ENCODE measurements at regions not wholly inside any gene's neighbourhood (a gene's known extent, or its start where the extent isn't known, plus 50 kb on each side); places are given as distances from the start of the nearest gene placed in this dataset.

- peaks cover 0 to 6% of the 10 kb centered on the region in 2 donors for H3K4me1 ChIP-seq (ENCODE audit: control insufficient read depth in 1 of 2, insufficient read depth in 2 of 2, low read length in 2 of 2)
- no peak overlapping the region for H3K4me3 ChIP-seq (ENCODE audit: low read depth in 1 of 2, low read length in 2 of 2)
- H3K36me3 ChIP-seq (ENCODE audit: control insufficient read depth in 1 of 2, insufficient read depth in 2 of 2, low read length in 2 of 2) = no peaks in the 10 kb centered on the region
- no peaks in the 10 kb centered on the region for H3K27me3 ChIP-seq (ENCODE audit: control insufficient read depth in 1 of 2, insufficient read depth in 2 of 2, low read length in 2 of 2)
- no peak overlapping the region for H3K27ac ChIP-seq (ENCODE audit: low read depth, low read length)
- H3K9me3 ChIP-seq (ENCODE audit: control insufficient read depth in 1 of 2, low read length in 2 of 2) = peaks cover 0 to 2% of the 10 kb centered on the region in 2 donors
- no peak overlapping the region for H3K9ac ChIP-seq (ENCODE audit: low read depth in 1 of 2, low read length in 2 of 2)
Observed at GRCh38 chr2:175523001-175523400, 341.5 kb upstream of the ATP5MC3 start.

- Histone ChIP-seq H3K27ac (ENCODE audit: low read depth, low read length) (no peak overlapping the region), H3K4me1 (ENCODE audit: control insufficient read depth in 1 of 2, insufficient read depth in 2 of 2, low read length in 2 of 2) (peaks cover 0 to 5% of the 10 kb centered on the region in 2 donors), H3K9ac (ENCODE audit: low read depth in 1 of 2, low read length in 2 of 2) (no peak overlapping the region), H3K36me3 (ENCODE audit: control insufficient read depth in 1 of 2, insufficient read depth in 2 of 2, low read length in 2 of 2) (no peaks in the 10 kb centered on the region), H3K9me3 (ENCODE audit: control insufficient read depth in 1 of 2, low read length in 2 of 2) (peaks cover 0 to 2% of the 10 kb centered on the region in 2 donors), H3K27me3 (ENCODE audit: control insufficient read depth in 1 of 2, insufficient read depth in 2 of 2, low read length in 2 of 2) (no peaks in the 10 kb centered on the region), H3K4me3 (ENCODE audit: low read depth in 1 of 2, low read length in 2 of 2) (no peak overlapping the region)
Observed at GRCh38 chr2:175518206-175518605, 336.7 kb upstream of the ATP5MC3 start.

GRCh38 chr2:175516555-175516954 lies 335.0 kb upstream of the ATP5MC3 start:
- no peak overlapping the region for H3K9ac ChIP-seq (ENCODE audit: low read depth in 1 of 2, low read length in 2 of 2)
- H3K4me1 ChIP-seq (ENCODE audit: control insufficient read depth in 1 of 2, insufficient read depth in 2 of 2, low read length in 2 of 2) = no peaks in the 10 kb centered on the region
- H3K36me3 ChIP-seq (ENCODE audit: control insufficient read depth in 1 of 2, insufficient read depth in 2 of 2, low read length in 2 of 2) = no peaks in the 10 kb centered on the region
- H3K27me3 ChIP-seq (ENCODE audit: control insufficient read depth in 1 of 2, insufficient read depth in 2 of 2, low read length in 2 of 2) = no peaks in the 10 kb centered on the region
- no peak overlapping the region for H3K4me3 ChIP-seq (ENCODE audit: low read depth in 1 of 2, low read length in 2 of 2)
- peaks cover 0 to 2% of the 10 kb centered on the region in 2 donors for H3K9me3 ChIP-seq (ENCODE audit: control insufficient read depth in 1 of 2, low read length in 2 of 2)
- no peak overlapping the region for H3K27ac ChIP-seq (ENCODE audit: low read depth, low read length)

DNA sequence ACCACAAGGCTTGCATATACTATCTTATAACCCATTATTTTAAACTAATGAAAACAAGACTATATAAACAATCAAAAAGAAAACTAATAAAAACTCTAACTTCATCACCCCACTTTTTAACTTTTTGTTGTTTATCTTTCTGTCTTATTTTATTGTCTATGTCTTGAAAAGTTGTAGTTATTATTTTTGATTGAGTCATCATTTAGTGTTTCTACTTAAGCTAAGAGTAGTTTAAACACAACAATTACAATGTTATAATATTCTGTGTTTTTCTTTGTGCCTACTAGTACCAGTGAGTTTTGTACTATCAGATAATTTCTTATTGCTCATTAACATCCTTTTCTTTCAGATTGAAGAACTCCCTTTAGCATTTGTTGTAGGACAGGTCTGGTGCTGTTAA lies 318.7 kb upstream of the ATP5MC3 start:
- no peak overlapping the region for H3K9ac ChIP-seq (ENCODE audit: low read depth in 1 of 2, low read length in 2 of 2)
- H3K36me3 ChIP-seq (ENCODE audit: control insufficient read depth in 1 of 2, insufficient read depth in 2 of 2, low read length in 2 of 2) = no peaks in the 10 kb centered on the region
- no peak overlapping the region for H3K27ac ChIP-seq (ENCODE audit: low read depth, low read length)
- no peaks in the 10 kb centered on the region for H3K4me1 ChIP-seq (ENCODE audit: control insufficient read depth in 1 of 2, insufficient read depth in 2 of 2, low read length in 2 of 2)
- no peaks in the 10 kb centered on the region for H3K27me3 ChIP-seq (ENCODE audit: control insufficient read depth in 1 of 2, insufficient read depth in 2 of 2, low read length in 2 of 2)
- no peak overlapping the region for H3K4me3 ChIP-seq (ENCODE audit: low read depth in 1 of 2, low read length in 2 of 2)
- peaks cover 0 to 3% of the 10 kb centered on the region in 2 donors for H3K9me3 ChIP-seq (ENCODE audit: control insufficient read depth in 1 of 2, low read length in 2 of 2)

DNA sequence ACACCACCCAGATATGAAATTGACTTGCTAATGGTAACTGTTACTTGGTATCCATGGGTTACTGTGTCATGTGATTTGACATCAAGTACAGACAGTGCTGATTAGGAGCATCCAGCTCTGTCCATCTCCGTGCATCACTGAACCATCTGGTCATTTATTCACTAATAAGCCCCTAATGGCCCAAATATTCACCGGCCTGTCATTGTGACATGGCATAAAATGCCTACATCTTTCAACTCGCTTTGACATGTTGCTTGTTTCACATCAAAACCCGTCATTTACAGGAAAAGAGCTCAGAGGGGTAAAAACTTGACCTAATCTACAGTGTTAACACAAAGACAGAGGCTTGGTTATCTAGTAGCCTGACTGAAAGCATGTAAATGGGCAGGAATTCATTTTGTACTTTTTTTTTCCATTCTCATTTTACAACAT lies 308.9 kb upstream of the ATP5MC3 start:
- Histone ChIP-seq H3K9ac (ENCODE audit: low read depth in 1 of 2, low read length in 2 of 2) (no peak overlapping the region), H3K4me1 (ENCODE audit: control insufficient read depth in 1 of 2, insufficient read depth in 2 of 2, low read length in 2 of 2) (no peaks in the 10 kb centered on the region), H3K27me3 (ENCODE audit: control insufficient read depth in 1 of 2, insufficient read depth in 2 of 2, low read length in 2 of 2) (no peaks in the 10 kb centered on the region), H3K4me3 (ENCODE audit: low read depth in 1 of 2, low read length in 2 of 2) (no peak overlapping the region), H3K27ac (ENCODE audit: low read depth, low read length) (no peak overlapping the region), H3K9me3 (ENCODE audit: control insufficient read depth in 1 of 2, low read length in 2 of 2) (no peaks in the 10 kb centered on the region), H3K36me3 (ENCODE audit: control insufficient read depth in 1 of 2, insufficient read depth in 2 of 2, low read length in 2 of 2) (no peaks in the 10 kb centered on the region)

- no peaks in the 10 kb centered on the region for H3K36me3 ChIP-seq (ENCODE audit: control insufficient read depth in 1 of 2, insufficient read depth in 2 of 2, low read length in 2 of 2)
- no peaks in the 10 kb centered on the region for H3K27me3 ChIP-seq (ENCODE audit: control insufficient read depth in 1 of 2, insufficient read depth in 2 of 2, low read length in 2 of 2)
- no peaks in the 10 kb centered on the region for H3K9me3 ChIP-seq (ENCODE audit: control insufficient read depth in 1 of 2, low read length in 2 of 2)
- no peaks in the 10 kb centered on the region for H3K4me1 ChIP-seq (ENCODE audit: control insufficient read depth in 1 of 2, insufficient read depth in 2 of 2, low read length in 2 of 2)
- no peak overlapping the region for H3K4me3 ChIP-seq (ENCODE audit: low read depth in 1 of 2, low read length in 2 of 2)
- no peak overlapping the region for H3K27ac ChIP-seq (ENCODE audit: low read depth, low read length)
- no peak overlapping the region for H3K9ac ChIP-seq (ENCODE audit: low read depth in 1 of 2, low read length in 2 of 2)
Observed at GRCh38 chr2:175478096-175478768, 296.7 kb upstream of the ATP5MC3 start.

DNA sequence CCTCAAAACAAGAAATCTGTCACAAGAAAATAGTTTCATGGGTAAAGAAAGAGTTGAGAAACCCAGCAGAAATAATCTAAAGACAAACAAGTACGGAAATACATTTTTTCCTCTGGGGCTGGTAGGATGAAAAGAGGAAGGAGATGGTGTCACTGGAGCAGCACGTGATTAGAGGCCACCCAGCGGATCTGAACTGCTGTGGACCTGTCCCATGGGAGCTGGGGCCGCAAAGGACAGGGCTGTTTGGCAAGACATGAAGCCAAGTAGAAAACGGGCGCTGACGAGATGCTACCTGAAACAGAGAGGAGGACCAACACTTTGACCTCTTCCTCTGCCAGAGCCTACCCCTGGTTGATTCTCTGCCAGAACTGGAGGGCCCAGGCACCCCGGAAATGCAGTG lies 295.4 kb upstream of the ATP5MC3 start:
- no peaks in the 10 kb centered on the region for H3K4me1 ChIP-seq (ENCODE audit: control insufficient read depth in 1 of 2, insufficient read depth in 2 of 2, low read length in 2 of 2)
- no peak overlapping the region for H3K27ac ChIP-seq (ENCODE audit: low read depth, low read length)
- no peaks in the 10 kb centered on the region for H3K9me3 ChIP-seq (ENCODE audit: control insufficient read depth in 1 of 2, low read length in 2 of 2)
- H3K4me3 ChIP-seq (ENCODE audit: low read depth in 1 of 2, low read length in 2 of 2) = no peak overlapping the region
- no peaks in the 10 kb centered on the region for H3K36me3 ChIP-seq (ENCODE audit: control insufficient read depth in 1 of 2, insufficient read depth in 2 of 2, low read length in 2 of 2)
- H3K27me3 ChIP-seq (ENCODE audit: control insufficient read depth in 1 of 2, insufficient read depth in 2 of 2, low read length in 2 of 2) = no peaks in the 10 kb centered on the region
- no peak overlapping the region for H3K9ac ChIP-seq (ENCODE audit: low read depth in 1 of 2, low read length in 2 of 2)

DNA sequence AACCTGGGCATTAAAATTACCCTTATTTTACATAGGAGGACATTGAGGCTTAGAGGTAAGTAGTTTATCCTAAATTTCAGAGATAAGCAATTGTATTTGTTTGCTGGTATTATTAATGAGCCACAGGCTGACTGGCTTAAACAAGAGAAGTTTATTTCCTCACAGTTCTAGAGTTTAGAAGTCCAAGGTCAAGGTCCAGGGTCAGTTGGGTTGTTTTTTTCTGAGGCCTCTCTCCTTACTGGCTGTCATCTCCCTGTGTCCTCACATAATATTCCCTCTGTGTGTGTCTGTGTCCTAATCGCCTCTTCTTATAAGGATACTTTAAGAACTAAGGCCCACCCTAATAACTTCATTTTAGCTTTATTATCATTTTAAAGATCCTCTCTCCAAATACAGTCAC lies 294.9 kb upstream of the ATP5MC3 start:
- Histone ChIP-seq H3K9me3 (ENCODE audit: control insufficient read depth in 1 of 2, low read length in 2 of 2) (no peaks in the 10 kb centered on the region), H3K36me3 (ENCODE audit: control insufficient read depth in 1 of 2, insufficient read depth in 2 of 2, low read length in 2 of 2) (no peaks in the 10 kb centered on the region), H3K27me3 (ENCODE audit: control insufficient read depth in 1 of 2, insufficient read depth in 2 of 2, low read length in 2 of 2) (no peaks in the 10 kb centered on the region), H3K4me3 (ENCODE audit: low read depth in 1 of 2, low read length in 2 of 2) (no peak overlapping the region), H3K27ac (ENCODE audit: low read depth, low read length) (no peak overlapping the region), H3K4me1 (ENCODE audit: control insufficient read depth in 1 of 2, insufficient read depth in 2 of 2, low read length in 2 of 2) (no peaks in the 10 kb centered on the region), H3K9ac (ENCODE audit: low read depth in 1 of 2, low read length in 2 of 2) (no peak overlapping the region)

- Histone ChIP-seq H3K27ac (ENCODE audit: low read depth, low read length) (no peak overlapping the region), H3K9me3 (ENCODE audit: control insufficient read depth in 1 of 2, low read length in 2 of 2) (no peaks in the 10 kb centered on the region), H3K27me3 (ENCODE audit: control insufficient read depth in 1 of 2, insufficient read depth in 2 of 2, low read length in 2 of 2) (no peaks in the 10 kb centered on the region), H3K36me3 (ENCODE audit: control insufficient read depth in 1 of 2, insufficient read depth in 2 of 2, low read length in 2 of 2) (no peaks in the 10 kb centered on the region), H3K9ac (ENCODE audit: low read depth in 1 of 2, low read length in 2 of 2) (no peak overlapping the region), H3K4me3 (ENCODE audit: low read depth in 1 of 2, low read length in 2 of 2) (no peak overlapping the region), H3K4me1 (ENCODE audit: control insufficient read depth in 1 of 2, insufficient read depth in 2 of 2, low read length in 2 of 2) (no peaks in the 10 kb centered on the region)
Observed at GRCh38 chr2:175475130-175475529, 293.6 kb upstream of the ATP5MC3 start.

- Histone ChIP-seq H3K4me3 (ENCODE audit: low read depth in 1 of 2, low read length in 2 of 2) (no peak overlapping the region), H3K36me3 (ENCODE audit: control insufficient read depth in 1 of 2, insufficient read depth in 2 of 2, low read length in 2 of 2) (no peaks in the 10 kb centered on the region)
Observed at GRCh38 chr2:175468431-175469098, 287.1 kb upstream of the ATP5MC3 start.

More at GRCh38 chr2:175468431-175469098, 287.1 kb upstream of the ATP5MC3 start:
- no peaks in the 10 kb centered on the region for H3K4me1 ChIP-seq (ENCODE audit: control insufficient read depth in 1 of 2, insufficient read depth in 2 of 2, low read length in 2 of 2)
- H3K27ac ChIP-seq (ENCODE audit: low read depth, low read length) = no peak overlapping the region
- no peaks in the 10 kb centered on the region for H3K9me3 ChIP-seq (ENCODE audit: control insufficient read depth in 1 of 2, low read length in 2 of 2)
- no peaks in the 10 kb centered on the region for H3K27me3 ChIP-seq (ENCODE audit: control insufficient read depth in 1 of 2, insufficient read depth in 2 of 2, low read length in 2 of 2)
- no peak overlapping the region for H3K9ac ChIP-seq (ENCODE audit: low read depth in 1 of 2, low read length in 2 of 2)
